K562 (cell line): ENCODE measurements at regions not wholly inside any gene's neighbourhood (a gene's known extent, or its start where the extent isn't known, plus 50 kb on each side); places are given as distances from the start of the nearest gene placed in this dataset.

ENCODE experiments used
- ATAC-seq: fragments of 200-7000 bp; cut with Tn5 transposase; 3 replicates; pipeline ENCODE4 v1.9.1; 2020; ENCODE audit warnings: moderate library complexity
- BruUV-seq: library from RNA; stranded (reverse); fragments of 400-500 nt; replicated peaks from 2 replicates; lab custom pipeline; 2021; lab: Mats Ljungman, UMichigan
- CTCF ChIA-PET: fragments of 300-600 bp; formaldehyde crosslinking; extraction: SDS; loops from one replicate; lab custom pipeline; 2021; ENCODE audit warnings: low intra/inter-chr PET ratio; lab: Yijun Ruan, JAX
- POLR2A ChIA-PET: fragments of 300-600, 350-650 bp; sonication (Branson Sonifier 250); formaldehyde crosslinking; extraction: SDS; loops from one replicate; lab custom pipeline; 2021; ENCODE audit warnings: antibody characterized with exemption, inconsistent platforms; lab: Yijun Ruan, JAX
- DNase-seq, 4 experiments: peaks; one replicate each; pipeline versions ENCODE4 v3.0.0 to v3.0.0-alpha.2; 2011 to 2018; ENCODE audit warnings: low spot score in 3 of 4, mixed read lengths in 3 of 4; ENCODE audit errors: extremely low read depth in 1 of 4
- FAIRE-seq: peaks from 2 replicates; lab custom pipeline; 2011; peaks lifted over from hg19 to GRCh38; lab: Jason Lieb, UNC
- H2AFZ ChIP-seq: 2 replicates; pipeline ENCODE4 v1.6.0; 2011; ENCODE audit warnings: low read depth, low read length, control low read depth, inconsistent platforms
- H3K27ac ChIP-seq: fragments of 200-600 bp; 3 replicates; pipeline ENCODE4 v1.8.0; 2011; ENCODE audit warnings: low read depth, mild to moderate bottlenecking, control low read depth, inconsistent platforms, low read length, moderate library complexity, mixed read lengths; ENCODE audit errors: extremely low read depth
- H3K27me3 ChIP-seq, 2 experiments: fragments of 300-600 bp in 1 of 2; 2 replicates in 1 of 2; 3 replicates in 1 of 2; pipeline versions ENCODE4 v1.6.0 to v1.8.0; 2011; ENCODE audit warnings: inconsistent platforms in 2 of 2, low read length in 2 of 2, mild to moderate bottlenecking in 1 of 2, mixed read lengths in 1 of 2, moderate library complexity in 1 of 2; ENCODE audit not compliant: control insufficient read depth in 2 of 2, insufficient read depth in 2 of 2
- H3K36me3 ChIP-seq: fragments of 300-600 bp; 3 replicates; pipeline ENCODE4 v1.8.0; 2011; ENCODE audit warnings: mild to moderate bottlenecking, low read length, inconsistent platforms; ENCODE audit not compliant: control insufficient read depth, insufficient read depth
- H3K4me1 ChIP-seq, 2 experiments: fragments of 200-600 bp in 1 of 2; replicated peaks in 1 of 2; 2 replicates in 1 of 2; 3 replicates in 1 of 2; pipeline versions ENCODE4 v1.5.1 to v1.8.0; 2011; ENCODE audit warnings: inconsistent platforms in 2 of 2, low read length in 2 of 2, mild to moderate bottlenecking in 1 of 2, mixed read lengths in 1 of 2, moderate library complexity in 1 of 2; ENCODE audit not compliant: control insufficient read depth in 2 of 2, insufficient read depth in 2 of 2
- H3K4me2 ChIP-seq: 2 replicates; pipeline ENCODE4 v1.6.1; 2011; ENCODE audit warnings: low read length, control low read depth, inconsistent platforms, mixed read lengths; ENCODE audit not compliant: insufficient read depth
- H3K4me3 ChIP-seq: fragments of 200-600 bp; sonication (generic), shearing (Covaris generic); 2 replicates; pipeline ENCODE4 v1.5.1; 2016; ENCODE audit warnings: control low read depth, inconsistent platforms
- H3K79me2 ChIP-seq: fragments of 200-600 bp; 3 replicates; pipeline ENCODE4 v1.8.0; 2011; ENCODE audit warnings: low read length, inconsistent platforms; ENCODE audit not compliant: control insufficient read depth, insufficient read depth
- H3K9ac ChIP-seq, 2 experiments: 2 replicates each; pipeline versions ENCODE4 v1.6.0 to v1.6.1; 2011; ENCODE audit warnings: low read depth in 2 of 2, low read length in 2 of 2, control low read depth in 1 of 2, inconsistent platforms in 1 of 2, mild to moderate bottlenecking in 1 of 2, mixed read lengths in 1 of 2; ENCODE audit not compliant: insufficient read depth in 1 of 2
- H3K9me1 ChIP-seq: one replicate; pipeline ENCODE4 v1.6.0; 2011; ENCODE audit warnings: inconsistent platforms, mild to moderate bottlenecking, low read length, moderate library complexity; ENCODE audit not compliant: control insufficient read depth, insufficient read depth
- H3K9me3 ChIP-seq: replicated peaks from 2 replicates; pipeline ENCODE4 v1.5.1; 2011; ENCODE audit warnings: low read depth, low read length, inconsistent platforms; ENCODE audit not compliant: control insufficient read depth, insufficient read depth
- H4K20me1 ChIP-seq: replicated peaks from 2 replicates; pipeline ENCODE4 v1.6.1; 2011; ENCODE audit warnings: low read length, inconsistent platforms, mixed read lengths; ENCODE audit not compliant: control insufficient read depth, insufficient read depth
- ARID3B ChIP-seq: fragments of 250-450 bp; sonication (Bioruptor Pico); IDR thresholded peaks from 2 replicates; pipeline ENCODE4 v1.4.0; 2020; ENCODE audit warnings: borderline replicate concordance
- CTCF ChIP-seq, 3 experiments: IDR thresholded peaks in 2 of 3; conservative IDR thresholded peaks in 1 of 3; 2 replicates each; pipeline ENCODE4 v1.5.1; 2011 to 2012; ENCODE audit warnings: low read length in 3 of 3, mild to moderate bottlenecking in 3 of 3, control low read depth in 2 of 3, improper control_type of control experiment in 1 of 3, inconsistent platforms in 1 of 3, low read depth in 1 of 3, mixed read lengths in 1 of 3, moderate library complexity in 1 of 3; ENCODE audit not compliant: insufficient read depth in 2 of 3
- ELF4 ChIP-seq: fragments of 450-650 bp; formaldehyde crosslinking; IDR thresholded peaks from 2 replicates; pipeline ENCODE4 v1.4.0; 2022; ENCODE audit warnings: missing genetic modification characterization
- ILF3 ChIP-seq: fragments of 450-650 bp; IDR thresholded peaks from 2 replicates; pipeline ENCODE4 v1.6.1; 2018; ENCODE audit warnings: antibody characterized with exemption, mild to moderate bottlenecking, moderate library complexity, borderline replicate concordance
- KLF16 ChIP-seq: IDR thresholded peaks from 2 replicates; pipeline ENCODE4 v1.6.1; 2016; ENCODE audit warnings: antibody characterized with exemption
- RAD21 ChIP-seq, 2 experiments: fragments of 250-450 bp in 1 of 2; fragments of 450-650 bp in 1 of 2; sonication (Bioruptor Pico) in 1 of 2; formaldehyde crosslinking in 1 of 2; IDR thresholded peaks in 1 of 2; conservative IDR thresholded peaks in 1 of 2; 2 replicates each; pipeline versions ENCODE4 v1.4.0 to v1.8.0; 2020 to 2022; ENCODE audit warnings: mild to moderate bottlenecking in 2 of 2, moderate library complexity in 1 of 2
- SMAD3 ChIP-seq: fragments of 450-650 bp; formaldehyde crosslinking; conservative IDR thresholded peaks from 2 replicates; pipeline ENCODE4 v1.4.0; 2020; ENCODE audit warnings: mild to moderate bottlenecking
- SMC3 ChIP-seq: conservative IDR thresholded peaks from 2 replicates; pipeline ENCODE4 v1.6.1; 2011; ENCODE audit warnings: low read depth, low read length, improper control_type of control experiment; ENCODE audit not compliant: insufficient read depth
- TSHZ1 ChIP-seq: fragments of 250-450 bp; sonication (Bioruptor Pico); IDR thresholded peaks from 2 replicates; pipeline ENCODE4 v1.4.0; 2020; ENCODE audit warnings: mild to moderate bottlenecking, moderate library complexity
- WGBS: fragments of 100-300 bp; shearing (Covaris generic); methylation state at CpG from one replicate; pipeline ENCODE4 v1.1.6; 2016; ENCODE audit warnings: low coverage, mixed read lengths; ENCODE audit not compliant: insufficient coverage; ENCODE audit errors: missing lambda C conversion rate; 5-methylcytosine and 5-hydroxymethylcytosine counted together
- in situ Hi-C: fragments of 300-500 bp; cut with MboI; formaldehyde crosslinking; loops from 4 replicates; pipeline ENCODE4 v1.15.0; 2018; ENCODE audit warnings: inconsistent platforms, mixed read lengths
- intact Hi-C: fragments of 100-400 bp; cut with micrococcal nuclease; formaldehyde crosslinking; loops from 2 replicates; pipeline ENCODE4 v1.14.2; 2022

GRCh38 chrX:57821703-57822387 lies 88.4 kb downstream of the ZXDA start:
- peak; percentile 66 for FAIRE-seq
- H3K9me3 ChIP-seq, result no peaks in the 10 kb centered on the region
- no peaks in the 10 kb centered on the region for H3K36me3 ChIP-seq
- no peak overlapping the region for H3K9ac ChIP-seq
- no peak overlapping the region for H3K4me2 ChIP-seq
- ChIA-PET CTCF (interaction anchor here (1.0 kb wide), 1 partner anchor 204 kb away, joined by 3 read pairs; no protein-coding TSS in a partner anchor), POLR2A (no interaction called here)
- H3K4me3 ChIP-seq, result no peak overlapping the region
- ATAC-seq, result peak; percentile 80
- H3K79me2 ChIP-seq, result no peaks in the 10 kb centered on the region
- 2% methylated on average over 8 of the region's 8 CpGs for WGBS
- H3K27ac ChIP-seq, result no peak overlapping the region
- intact Hi-C loops (loop anchor here (1.0 to 5.0 kb wide), 3 partner anchors 107 to 240 kb away; no protein-coding TSS in a partner anchor), in situ Hi-C loops (no loop called here)
- H4K20me1 ChIP-seq, result no peaks in the 10 kb centered on the region
- peak; percentile 15 to 52 (median 26) for DNase-seq
- no peak overlapping the region for H2AFZ ChIP-seq
- BruUV-seq, result no TSS peak
- no peaks in the 10 kb centered on the region for H3K27me3 ChIP-seq
- no peaks in the 10 kb centered on the region for H3K4me1 ChIP-seq
- no peaks in the 10 kb centered on the region for H3K9me1 ChIP-seq
- TF ChIP-seq ILF3 (no peak), RAD21 (CRISPR knock-in tag; conservative IDR thresholded peaks at IDR 0.05 in 1 of 2, IDR thresholded peaks at IDR 0.05 in 1 of 2) (peak; percentile 59 to 70), SMC3 (peak; percentile 39; the same call in 1 of the 2 replicates), TSHZ1 (CRISPR knock-in tag) (no peak), ELF4 (CRISPR knock-in tag) (no peak), KLF16 (no peak), CTCF (IDR thresholded peaks at IDR 0.05 in 2 of 3, conservative IDR thresholded peaks at IDR 0.05 in 1 of 3; ENCODE audit: insufficient read depth in 2 of 3, low read depth in 1 of 3, low read length in 3 of 3) (peak; percentile 53 to 66 (median 58); a peak in 5 of 6 replicates), SMAD3 (CRISPR knock-in tag) (no peak), ARID3B (CRISPR knock-in tag) (no peak)
